K562 (cell line): ENCODE measurements at regions not wholly inside any gene's neighbourhood (a gene's known extent, or its start where the extent isn't known, plus 50 kb on each side); places are given as distances from the start of the nearest gene placed in this dataset.

ENCODE experiments used
- CEBPB ChIP-seq: fragments of 450-650 bp; IDR thresholded peaks from 2 replicates; pipeline ENCODE4 v1.6.1; 2016; ENCODE audit warnings: missing genetic modification characterization, missing compliant biosample characterization
- CREB1 ChIP-seq, 2 experiments: sonication (generic) in 1 of 2; formaldehyde crosslinking in 1 of 2; IDR thresholded peaks; 2 replicates each; pipeline versions ENCODE4 v1.6.1 to v1.8.0; 2012 to 2022; ENCODE audit warnings: inconsistent platforms in 1 of 2, mild to moderate bottlenecking in 1 of 2, missing genetic modification reagents in 1 of 2, moderate library complexity in 1 of 2
- CTCF ChIP-seq, 3 experiments: IDR thresholded peaks in 2 of 3; conservative IDR thresholded peaks in 1 of 3; 2 replicates each; pipeline ENCODE4 v1.5.1; 2011 to 2012; ENCODE audit warnings: low read length in 3 of 3, mild to moderate bottlenecking in 3 of 3, control low read depth in 2 of 3, improper control_type of control experiment in 1 of 3, inconsistent platforms in 1 of 3, low read depth in 1 of 3, mixed read lengths in 1 of 3, moderate library complexity in 1 of 3; ENCODE audit not compliant: insufficient read depth in 2 of 3
- EHMT2 ChIP-seq: fragments of 450-650 bp; IDR thresholded peaks from 2 replicates; pipeline ENCODE4 v1.6.1; 2018; ENCODE audit warnings: antibody characterized with exemption
- NR1H2 ChIP-seq: sonication (generic); formaldehyde crosslinking; IDR thresholded peaks from 2 replicates; pipeline ENCODE4 v1.4.0; 2020; ENCODE audit warnings: mild to moderate bottlenecking, missing genetic modification reagents
- SIX5 ChIP-seq, 2 experiments: IDR thresholded peaks; 2 replicates each; pipeline ENCODE4 v1.6.1; 2011; ENCODE audit warnings: low read length in 2 of 2, borderline replicate concordance in 1 of 2, low read depth in 1 of 2, mild to moderate bottlenecking in 1 of 2, moderate library complexity in 1 of 2; ENCODE audit not compliant: insufficient read depth in 1 of 2
- TARDBP ChIP-seq: fragments of 450-650 bp; IDR thresholded peaks from 2 replicates; pipeline ENCODE4 v1.6.1; 2016
- TSC22D4 ChIP-seq: fragments of 450-650 bp; IDR thresholded peaks from 2 replicates; pipeline ENCODE4 v1.6.1; 2016; ENCODE audit warnings: missing genetic modification characterization, missing biosample characterization, control low read depth

- no peak for TF ChIP-seq TSC22D4 (tag)
- TF ChIP-seq CTCF (IDR thresholded peaks at IDR 0.05 in 2 of 3, conservative IDR thresholded peaks at IDR 0.05 in 1 of 3; ENCODE audit: insufficient read depth in 2 of 3, low read depth in 1 of 3, low read length in 3 of 3), result no peak
- no peak for TF ChIP-seq SIX5 (IDR thresholded peaks at IDR 0.05; ENCODE audit: borderline replicate concordance in 1 of 2, insufficient read depth in 1 of 2, low read depth in 1 of 2, low read length in 2 of 2)
- no peak for TF ChIP-seq CEBPB (tag)
- no peak for TF ChIP-seq TARDBP
- TF ChIP-seq NR1H2 (CRISPR knock-in tag), result no peak
- no peak for TF ChIP-seq EHMT2
- no peak for TF ChIP-seq CREB1 (IDR thresholded peaks at IDR 0.05)
- TF ChIP-seq CREB1 (CRISPR knock-in tag; IDR thresholded peaks at IDR 0.05), result no peak
Observed at GRCh38 chr1:5010236-5010635, 355.8 kb downstream of the AJAP1 start.
